H9 (cell line): ENCODE measurements at regions not wholly inside any gene's neighbourhood (a gene's known extent, or its start where the extent isn't known, plus 50 kb on each side); places are given as distances from the start of the nearest gene placed in this dataset.

Experiments
- DNase-seq: peaks from one replicate; pipeline ENCODE4 v3.0.0-alpha.2; 2017
- H2AFZ ChIP-seq: one replicate; pipeline ENCODE4 v1.6.1; 2013; ENCODE audit warnings: mild to moderate bottlenecking, low read length, control low read depth, moderate library complexity
- H2AK5ac ChIP-seq: 2 replicates; pipeline ENCODE4 v1.6.1; 2013; ENCODE audit warnings: low read length, control low read depth, mixed read lengths; ENCODE audit not compliant: insufficient read length
- H2BK120ac ChIP-seq: one replicate; pipeline ENCODE4 v1.6.1; 2013; ENCODE audit warnings: low read depth, mild to moderate bottlenecking, low read length, control low read depth, inconsistent platforms; ENCODE audit not compliant: poor library complexity, severe bottlenecking
- H2BK12ac ChIP-seq: 2 replicates; pipeline ENCODE4 v1.6.1; 2013; ENCODE audit warnings: low read length, control low read depth, mixed read lengths, low read depth; ENCODE audit not compliant: insufficient read length
- H2BK15ac ChIP-seq: 2 replicates; pipeline ENCODE4 v1.6.1; 2013; ENCODE audit warnings: low read depth, low read length, control low read depth
- H2BK20ac ChIP-seq: one replicate; pipeline ENCODE4 v1.6.1; 2013; ENCODE audit warnings: low read depth, mild to moderate bottlenecking, low read length, control low read depth, inconsistent platforms; ENCODE audit not compliant: poor library complexity, severe bottlenecking
- H2BK5ac ChIP-seq: 2 replicates; pipeline ENCODE4 v1.6.1; 2013; ENCODE audit warnings: low read length, control low read depth, mixed read lengths; ENCODE audit not compliant: insufficient read length
- H3K14ac ChIP-seq: 2 replicates; pipeline ENCODE4 v1.6.1; 2013; ENCODE audit warnings: low read length, control low read depth; ENCODE audit not compliant: insufficient read depth
- H3K18ac ChIP-seq: 2 replicates; pipeline ENCODE4 v1.6.1; 2013; ENCODE audit warnings: low read depth, mild to moderate bottlenecking, mixed read lengths, low read length, control low read depth; ENCODE audit not compliant: insufficient read length
- H3K23ac ChIP-seq: 2 replicates; pipeline ENCODE4 v1.6.1; 2013; ENCODE audit warnings: low read length, control low read depth, mixed read lengths, low read depth; ENCODE audit not compliant: insufficient read length
- H3K23me2 ChIP-seq: 2 replicates; pipeline ENCODE4 v1.6.1; 2013; ENCODE audit warnings: low read depth, mild to moderate bottlenecking, mixed read lengths, low read length, control low read depth; ENCODE audit not compliant: insufficient read length, poor library complexity, severe bottlenecking
- H3K27ac ChIP-seq: 2 replicates; pipeline ENCODE4 v1.5.1; 2013; ENCODE audit warnings: low read length, control low read depth, mixed read lengths, low read depth; ENCODE audit not compliant: insufficient read length
- H3K27me3 ChIP-seq: 2 replicates; pipeline ENCODE4 v1.6.1; 2013; ENCODE audit warnings: low read length, control low read depth, inconsistent platforms; ENCODE audit not compliant: insufficient read depth
- H3K4ac ChIP-seq: 2 replicates; pipeline ENCODE4 v1.6.1; 2013; ENCODE audit warnings: low read depth, mild to moderate bottlenecking, control low read depth, inconsistent platforms, low read length, moderate library complexity
- H3K4me1 ChIP-seq: 2 replicates; pipeline ENCODE4 v1.6.1; 2013; ENCODE audit warnings: low read length, control low read depth, inconsistent platforms; ENCODE audit not compliant: insufficient read depth
- H3K4me2 ChIP-seq: 2 replicates; pipeline ENCODE4 v1.6.1; 2013; ENCODE audit warnings: low read length, control low read depth, mixed read lengths; ENCODE audit not compliant: insufficient read length, insufficient read depth
- H3K56ac ChIP-seq: 2 replicates; pipeline ENCODE4 v1.6.1; 2013; ENCODE audit warnings: low read depth, mild to moderate bottlenecking, mixed read lengths, low read length, control low read depth; ENCODE audit not compliant: insufficient read length
- H3K79me1 ChIP-seq: 2 replicates; pipeline ENCODE4 v1.6.1; 2013; ENCODE audit warnings: low read depth, mild to moderate bottlenecking, moderate library complexity, low read length, control low read depth, inconsistent platforms; ENCODE audit not compliant: insufficient read depth, poor library complexity, severe bottlenecking
- H3K79me2 ChIP-seq: 2 replicates; pipeline ENCODE4 v1.6.1; 2013; ENCODE audit warnings: low read length, control low read depth, inconsistent platforms; ENCODE audit not compliant: insufficient read depth
- H3K9ac ChIP-seq: 2 replicates; pipeline ENCODE4 v1.6.1; 2013; ENCODE audit warnings: low read length, control low read depth, mixed read lengths; ENCODE audit not compliant: insufficient read length; ENCODE audit errors: extremely low read depth
- H3K9me3 ChIP-seq: one replicate; pipeline ENCODE4 v1.6.1; 2013; ENCODE audit warnings: low read depth, low read length, inconsistent platforms; ENCODE audit not compliant: control insufficient read depth
- H3T11ph ChIP-seq: one replicate; pipeline ENCODE4 v1.6.1; 2013; ENCODE audit warnings: mild to moderate bottlenecking, low read length, control low read depth, inconsistent platforms
- H4K20me1 ChIP-seq: one replicate; pipeline ENCODE4 v1.6.1; 2013; ENCODE audit not compliant: control insufficient read depth, insufficient read length, insufficient read depth
- H4K5ac ChIP-seq: 2 replicates; pipeline ENCODE4 v1.6.1; 2013; ENCODE audit warnings: low read depth, mild to moderate bottlenecking, mixed read lengths, low read length, control low read depth; ENCODE audit not compliant: insufficient read length
- H4K8ac ChIP-seq: replicated peaks from 2 replicates; pipeline ENCODE4 v1.6.1; 2013; ENCODE audit warnings: low read length, control low read depth, mixed read lengths, low read depth; ENCODE audit not compliant: insufficient read length
- H4K91ac ChIP-seq: 2 replicates; pipeline ENCODE4 v1.6.1; 2013; ENCODE audit warnings: low read depth, mild to moderate bottlenecking, moderate library complexity, mixed read lengths, low read length, control low read depth; ENCODE audit not compliant: insufficient read length
- H3K27ac Mint-ChIP-seq, 3 experiments: 2 replicates in 2 of 3; 3 replicates in 1 of 3; pipeline ENCODE4 v1.8.0; 2020 to 2021; ENCODE audit warnings: mixed read lengths in 3 of 3, mild to moderate bottlenecking in 1 of 3, moderate library complexity in 1 of 3
- H3K27me3 Mint-ChIP-seq: 2 replicates; pipeline ENCODE4 v1.8.0; 2021; ENCODE audit warnings: low read depth, mild to moderate bottlenecking, moderate library complexity, mixed read lengths
- H3K36me3 Mint-ChIP-seq, 3 experiments: 2 replicates in 2 of 3; 3 replicates in 1 of 3; pipeline ENCODE4 v1.8.0; 2020 to 2021; ENCODE audit warnings: low read depth in 3 of 3, mixed read lengths in 3 of 3; ENCODE audit not compliant: insufficient read depth in 1 of 3
- H3K4me1 Mint-ChIP-seq, 2 experiments: 2 replicates each; pipeline ENCODE4 v1.8.0; 2020; ENCODE audit warnings: mixed read lengths in 2 of 2
- H3K4me3 Mint-ChIP-seq, 2 experiments: 2 replicates in 1 of 2; 3 replicates in 1 of 2; pipeline ENCODE4 v1.8.0; 2020 to 2021; ENCODE audit warnings: mild to moderate bottlenecking in 2 of 2, mixed read lengths in 2 of 2, moderate library complexity in 1 of 2
- H3K9me3 Mint-ChIP-seq, 2 experiments: 2 replicates in 1 of 2; 3 replicates in 1 of 2; pipeline ENCODE4 v1.8.0; 2020; ENCODE audit warnings: mild to moderate bottlenecking in 2 of 2, mixed read lengths in 2 of 2, moderate library complexity in 1 of 2
- CTCF ChIP-seq: fragments of 200-600 bp; sonication (generic); conservative IDR thresholded peaks from 3 replicates; pipeline ENCODE4 v1.8.0; 2021; ENCODE audit warnings: antibody characterized with exemption, mild to moderate bottlenecking

- Histone ChIP-seq H3K18ac (no peak overlapping the region), H3K23me2 (no peaks in the 10 kb centered on the region), H3T11ph (no peak overlapping the region), H3K9ac (no peak overlapping the region), H3K79me1 (no peaks in the 10 kb centered on the region), H2AK5ac (no peak overlapping the region), H3K56ac (no peak overlapping the region), H3K4ac (no peak overlapping the region), H3K4me1 (no peaks in the 10 kb centered on the region), H2BK5ac (no peak overlapping the region), H4K91ac (no peak overlapping the region), H2BK12ac (no peak overlapping the region), H4K8ac (no peak overlapping the region), H3K27ac (no peak overlapping the region), H3K23ac (no peak overlapping the region), H3K14ac (no peak overlapping the region), H2BK15ac (no peak overlapping the region), H2BK20ac (no peak overlapping the region), H2BK120ac (no peak overlapping the region), H3K4me2 (no peak overlapping the region), H4K5ac (no peak overlapping the region), H3K9me3 (no peaks in the 10 kb centered on the region), H2AFZ (no peak overlapping the region), H4K20me1 (no peaks in the 10 kb centered on the region), H3K27me3 (no peaks in the 10 kb centered on the region), H3K79me2 (no peaks in the 10 kb centered on the region)
- no peak for DNase-seq
- no peaks in the 10 kb centered on the region for H3K9me3 Mint-ChIP-seq
- no peak for TF ChIP-seq CTCF
- no peaks in the 10 kb centered on the region for H3K36me3 Mint-ChIP-seq
- H3K27me3 Mint-ChIP-seq = no peaks in the 10 kb centered on the region
- no peaks in the 10 kb centered on the region; a peak in 1 of 4 replicates for H3K4me1 Mint-ChIP-seq
- no peak overlapping the region for H3K27ac Mint-ChIP-seq
- no peak overlapping the region for H3K4me3 Mint-ChIP-seq
Measured at GRCh38 chr18:70598406-70598805, 309.6 kb downstream of the SOCS6 start.
